Caco-2 (cell line): ENCODE measurements at regions not wholly inside any gene's neighbourhood (a gene's known extent, or its start where the extent isn't known, plus 50 kb on each side); places are given as distances from the start of the nearest gene placed in this dataset.

Experiments
- BruUV-seq: library from RNA; stranded (reverse); fragments of 400-500 nt; replicated peaks from 2 replicates; lab custom pipeline; 2021; lab: Mats Ljungman, UMichigan
- CTCF ChIA-PET: fragments of 300-600 bp; sonication (Branson Sonifier 250); formaldehyde crosslinking; loops from one replicate; lab custom pipeline; 2022; ENCODE audit warnings: antibody characterized with exemption; lab: Charles Lee
- POLR2A ChIA-PET: fragments of 300-600 bp; sonication (Branson Sonifier 250); formaldehyde crosslinking; loops from one replicate; lab custom pipeline; 2022; ENCODE audit warnings: antibody characterized with exemption; lab: Charles Lee
- DNase-seq, 2 experiments: peaks; one replicate each; pipeline versions ENCODE4 v3.0.0 to v3.0.0-alpha.2; 2020 to 2022
- H3K27me3 ChIP-seq: replicated peaks from 2 replicates; pipeline ENCODE4 v1.6.0; 2011; ENCODE audit warnings: low read length; ENCODE audit not compliant: control insufficient read depth, insufficient read depth
- H3K36me3 ChIP-seq: 2 replicates; pipeline ENCODE4 v1.5.1; 2011; ENCODE audit warnings: low read length; ENCODE audit not compliant: control insufficient read depth, insufficient read depth
- H3K4me1 ChIP-seq: fragments of 250-450 bp; sonication (Bioruptor Pico); 2 replicates; pipeline ENCODE4 v1.5.1; 2020; ENCODE audit warnings: mild to moderate bottlenecking
- H3K4me3 ChIP-seq: 2 replicates; pipeline ENCODE4 v1.5.1; 2011; ENCODE audit warnings: low read depth, mild to moderate bottlenecking, control low read depth, low read length
- H3K9me3 ChIP-seq: fragments of 250-450 bp; sonication (Bioruptor Pico); 2 replicates; pipeline ENCODE4 v1.5.1; 2020; ENCODE audit warnings: mild to moderate bottlenecking, moderate library complexity
- H3K27ac Mint-ChIP-seq: one replicate; pipeline ENCODE4 v1.8.0; 2022; ENCODE audit warnings: mixed read lengths; ENCODE audit not compliant: unreplicated experiment
- H3K27me3 Mint-ChIP-seq: one replicate; pipeline ENCODE4 v1.8.0; 2022; ENCODE audit warnings: mixed read lengths; ENCODE audit not compliant: insufficient read depth, unreplicated experiment
- H3K36me3 Mint-ChIP-seq: one replicate; pipeline ENCODE4 v1.8.0; 2022; ENCODE audit warnings: mild to moderate bottlenecking, mixed read lengths; ENCODE audit not compliant: insufficient read depth, unreplicated experiment
- H3K4me1 Mint-ChIP-seq: one replicate; pipeline ENCODE4 v1.8.0; 2022; ENCODE audit warnings: low read depth, mixed read lengths; ENCODE audit not compliant: unreplicated experiment
- H3K4me3 Mint-ChIP-seq: one replicate; pipeline ENCODE4 v1.8.0; 2022; ENCODE audit warnings: mild to moderate bottlenecking, moderate library complexity, mixed read lengths; ENCODE audit not compliant: unreplicated experiment
- H3K9me3 Mint-ChIP-seq: one replicate; pipeline ENCODE4 v1.8.0; 2022; ENCODE audit warnings: mixed read lengths; ENCODE audit not compliant: unreplicated experiment
- intact Hi-C: fragments of 100-400 bp; cut with micrococcal nuclease; formaldehyde crosslinking; loops from one replicate; pipeline ENCODE4 v1.10.0; 2022; ENCODE audit not compliant: unreplicated experiment
- TF ChIP-seq, protein P1 (sequence below), 2 experiments: fragments of 200-600 bp in 1 of 2; IDR thresholded peaks; 1 replicate in 1 of 2; 2 replicates in 1 of 2; pipeline versions ENCODE4 v1.5.1 to v1.8.0; 2011 to 2022; ENCODE audit warnings: antibody characterized with exemption in 1 of 2, control low read depth in 1 of 2, inconsistent platforms in 1 of 2, low read depth in 1 of 2, low read length in 1 of 2, mild to moderate bottlenecking in 1 of 2, moderate library complexity in 1 of 2; ENCODE audit not compliant: insufficient read depth in 1 of 2, severe bottlenecking in 1 of 2, unreplicated experiment in 1 of 2

DNA sequence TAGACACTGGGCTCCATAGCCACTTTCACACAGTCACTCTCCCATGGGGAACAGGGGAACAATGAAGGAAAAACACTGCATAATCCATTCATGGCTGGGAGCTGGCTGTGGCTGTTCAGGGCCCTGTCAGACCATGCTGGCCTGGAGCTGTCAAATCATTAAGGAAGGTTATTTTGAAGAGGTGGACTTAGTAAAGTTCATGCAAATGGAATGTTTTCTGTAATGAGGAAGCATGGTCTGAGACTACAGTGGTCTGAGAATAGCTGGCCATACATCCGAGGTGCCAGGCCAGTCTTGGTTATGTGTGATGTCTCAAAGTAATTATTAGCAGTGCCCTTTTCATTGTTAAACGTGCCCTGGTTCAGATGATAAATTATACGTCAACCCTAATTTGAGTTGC, 117.1 kb upstream of the MRPS22 start:
- no peaks in the 10 kb centered on the region for H3K9me3 ChIP-seq
- Mint-ChIP-seq H3K27me3 (no peaks in the 10 kb centered on the region), H3K36me3 (no peaks in the 10 kb centered on the region), H3K9me3 (no peaks in the 10 kb centered on the region), H3K4me1 (no peaks in the 10 kb centered on the region), H3K27ac (no peak overlapping the region), H3K4me3 (no peak overlapping the region)
- intact Hi-C loops: no loop called here
- DNase-seq: no peak
- no peaks in the 10 kb centered on the region; the same call in 1 of the 2 replicates for H3K27me3 ChIP-seq
- TF ChIP-seq, protein P1, sequence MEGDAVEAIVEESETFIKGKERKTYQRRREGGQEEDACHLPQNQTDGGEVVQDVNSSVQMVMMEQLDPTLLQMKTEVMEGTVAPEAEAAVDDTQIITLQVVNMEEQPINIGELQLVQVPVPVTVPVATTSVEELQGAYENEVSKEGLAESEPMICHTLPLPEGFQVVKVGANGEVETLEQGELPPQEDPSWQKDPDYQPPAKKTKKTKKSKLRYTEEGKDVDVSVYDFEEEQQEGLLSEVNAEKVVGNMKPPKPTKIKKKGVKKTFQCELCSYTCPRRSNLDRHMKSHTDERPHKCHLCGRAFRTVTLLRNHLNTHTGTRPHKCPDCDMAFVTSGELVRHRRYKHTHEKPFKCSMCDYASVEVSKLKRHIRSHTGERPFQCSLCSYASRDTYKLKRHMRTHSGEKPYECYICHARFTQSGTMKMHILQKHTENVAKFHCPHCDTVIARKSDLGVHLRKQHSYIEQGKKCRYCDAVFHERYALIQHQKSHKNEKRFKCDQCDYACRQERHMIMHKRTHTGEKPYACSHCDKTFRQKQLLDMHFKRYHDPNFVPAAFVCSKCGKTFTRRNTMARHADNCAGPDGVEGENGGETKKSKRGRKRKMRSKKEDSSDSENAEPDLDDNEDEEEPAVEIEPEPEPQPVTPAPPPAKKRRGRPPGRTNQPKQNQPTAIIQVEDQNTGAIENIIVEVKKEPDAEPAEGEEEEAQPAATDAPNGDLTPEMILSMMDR (IDR thresholded peaks at IDR 0.05; ENCODE audit: insufficient read depth in 1 of 2, low read depth in 1 of 2, low read length in 1 of 2, severe bottlenecking in 1 of 2, unreplicated experiment in 1 of 2): no peak
- no TSS peak for BruUV-seq
- no peaks in the 10 kb centered on the region for H3K4me1 ChIP-seq
- H3K36me3 ChIP-seq: no peaks in the 10 kb centered on the region
- POLR2A ChIA-PET: no interaction called here
- no peak overlapping the region for H3K4me3 ChIP-seq
- CTCF ChIA-PET: no interaction called here

DNA sequence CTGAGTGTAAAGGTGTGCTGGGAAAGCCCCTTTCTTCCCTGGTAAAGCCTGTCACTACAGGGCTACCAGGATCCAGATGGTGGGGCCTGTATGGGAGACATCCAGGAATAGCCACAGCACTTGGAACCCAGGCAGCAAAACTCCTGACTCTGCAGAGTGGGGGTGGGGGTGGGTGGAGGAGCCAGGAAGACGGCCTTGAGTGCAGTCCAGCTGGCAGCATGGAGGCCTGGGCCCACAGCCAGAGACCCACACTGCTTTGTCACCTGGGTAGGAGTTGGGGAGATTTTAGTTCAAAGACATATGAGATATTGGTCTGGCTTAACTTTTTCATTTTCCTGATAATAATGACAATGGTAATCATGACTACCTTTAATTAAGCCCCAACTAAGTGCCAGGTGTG, 116.7 kb upstream of the MRPS22 start:
- Mint-ChIP-seq H3K4me3 (no peak overlapping the region), H3K36me3 (no peaks in the 10 kb centered on the region), H3K4me1 (no peaks in the 10 kb centered on the region), H3K27ac (no peak overlapping the region), H3K9me3 (no peaks in the 10 kb centered on the region), H3K27me3 (no peaks in the 10 kb centered on the region)
- H3K4me1 ChIP-seq: no peaks in the 10 kb centered on the region
- no peaks in the 10 kb centered on the region for H3K9me3 ChIP-seq
- no peaks in the 10 kb centered on the region; the same call in 1 of the 2 replicates for H3K27me3 ChIP-seq
- ChIA-PET CTCF (no interaction called here), POLR2A (no interaction called here)
- DNase-seq: no peak
- no TSS peak for BruUV-seq
- intact Hi-C loops: no loop called here
- no peaks in the 10 kb centered on the region for H3K36me3 ChIP-seq
- TF ChIP-seq, protein P1 (IDR thresholded peaks at IDR 0.05; ENCODE audit: insufficient read depth in 1 of 2, low read depth in 1 of 2, low read length in 1 of 2, severe bottlenecking in 1 of 2, unreplicated experiment in 1 of 2): no peak
- H3K4me3 ChIP-seq: no peak overlapping the region

DNA sequence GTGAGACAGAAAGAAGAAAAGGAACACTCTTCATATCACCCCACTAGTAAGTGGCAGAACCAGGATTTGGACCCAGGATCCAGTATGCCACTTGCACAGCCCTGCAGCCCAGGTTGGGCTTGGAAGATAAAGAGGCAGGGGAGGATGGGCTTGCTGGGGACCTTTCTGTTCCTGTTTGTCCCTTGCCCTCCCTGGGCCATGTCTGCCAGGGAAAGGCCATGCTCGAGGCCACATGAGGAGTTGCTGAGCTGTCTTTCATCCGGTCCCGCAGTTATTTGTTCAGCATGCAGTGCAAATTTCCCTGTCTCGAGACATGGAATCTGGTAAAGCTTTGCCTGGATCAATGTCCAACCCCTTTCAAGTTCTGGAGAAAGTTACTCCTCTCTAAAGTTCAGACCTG, 116.0 kb upstream of the MRPS22 start:
- Mint-ChIP-seq H3K4me1 (no peaks in the 10 kb centered on the region), H3K9me3 (no peaks in the 10 kb centered on the region), H3K36me3 (no peaks in the 10 kb centered on the region), H3K27ac (no peak overlapping the region), H3K27me3 (no peaks in the 10 kb centered on the region), H3K4me3 (no peak overlapping the region)
- DNase-seq: no peak
- no peak overlapping the region for H3K4me3 ChIP-seq
- H3K4me1 ChIP-seq: no peaks in the 10 kb centered on the region
- H3K36me3 ChIP-seq: no peaks in the 10 kb centered on the region
- no peaks in the 10 kb centered on the region for H3K9me3 ChIP-seq
- CTCF ChIA-PET: no interaction called here
- TF ChIP-seq, protein P1 (IDR thresholded peaks at IDR 0.05; ENCODE audit: insufficient read depth in 1 of 2, low read depth in 1 of 2, low read length in 1 of 2, severe bottlenecking in 1 of 2, unreplicated experiment in 1 of 2): no peak
- POLR2A ChIA-PET: no interaction called here
- intact Hi-C loops: no loop called here
- no peaks in the 10 kb centered on the region; the same call in 1 of the 2 replicates for H3K27me3 ChIP-seq
- BruUV-seq: no TSS peak
